ENCODE measurements at regions not wholly inside any gene's neighbourhood (a gene's known extent, or its start where the extent isn't known, plus 50 kb on each side); places are given as distances from the start of the nearest gene placed in this dataset.

DNA sequence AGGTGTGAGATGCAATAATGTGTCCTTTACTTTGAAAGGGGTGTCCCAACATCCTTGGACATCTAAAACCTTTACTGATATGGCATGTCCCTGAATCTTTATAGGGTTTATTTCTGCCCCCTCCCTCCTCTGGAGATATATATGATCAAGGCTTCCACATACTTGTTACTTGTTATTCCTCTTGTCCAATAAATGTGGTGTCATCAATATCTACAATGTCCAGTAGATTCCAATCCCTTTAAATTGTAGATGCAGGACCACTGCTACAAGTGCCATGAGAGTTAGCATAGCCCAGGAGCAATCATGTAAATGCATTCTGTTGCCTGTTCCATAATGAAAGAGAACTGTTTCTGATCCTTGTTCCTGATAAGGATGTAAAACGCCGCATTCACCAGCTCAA is 479.7 kb upstream of the MEIS1 start:
- H3K9me3 ChIP-seq (ENCODE audit: severe bottlenecking), result no peaks in the 10 kb centered on the region
- TF ChIP-seq, protein P1, sequence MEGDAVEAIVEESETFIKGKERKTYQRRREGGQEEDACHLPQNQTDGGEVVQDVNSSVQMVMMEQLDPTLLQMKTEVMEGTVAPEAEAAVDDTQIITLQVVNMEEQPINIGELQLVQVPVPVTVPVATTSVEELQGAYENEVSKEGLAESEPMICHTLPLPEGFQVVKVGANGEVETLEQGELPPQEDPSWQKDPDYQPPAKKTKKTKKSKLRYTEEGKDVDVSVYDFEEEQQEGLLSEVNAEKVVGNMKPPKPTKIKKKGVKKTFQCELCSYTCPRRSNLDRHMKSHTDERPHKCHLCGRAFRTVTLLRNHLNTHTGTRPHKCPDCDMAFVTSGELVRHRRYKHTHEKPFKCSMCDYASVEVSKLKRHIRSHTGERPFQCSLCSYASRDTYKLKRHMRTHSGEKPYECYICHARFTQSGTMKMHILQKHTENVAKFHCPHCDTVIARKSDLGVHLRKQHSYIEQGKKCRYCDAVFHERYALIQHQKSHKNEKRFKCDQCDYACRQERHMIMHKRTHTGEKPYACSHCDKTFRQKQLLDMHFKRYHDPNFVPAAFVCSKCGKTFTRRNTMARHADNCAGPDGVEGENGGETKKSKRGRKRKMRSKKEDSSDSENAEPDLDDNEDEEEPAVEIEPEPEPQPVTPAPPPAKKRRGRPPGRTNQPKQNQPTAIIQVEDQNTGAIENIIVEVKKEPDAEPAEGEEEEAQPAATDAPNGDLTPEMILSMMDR (IDR thresholded peaks at IDR 0.05; ENCODE audit: low read depth, low read length), result no peak
- H3K27me3 ChIP-seq (ENCODE audit: insufficient read depth, low read depth, severe bottlenecking), result peaks cover 88% of the 10 kb centered on the region
- H3K4me3 ChIP-seq (ENCODE audit: low read depth, low read length), result no peak overlapping the region
- no peak for DNase-seq
- no peaks in the 10 kb centered on the region for H3K36me3 ChIP-seq
- no peak overlapping the region for H3K27ac ChIP-seq

GRCh38 chr2:65952966-65953761 is 481.8 kb upstream of the MEIS1 start:
- no peaks in the 10 kb centered on the region for H3K9me3 ChIP-seq (ENCODE audit: severe bottlenecking)
- H3K36me3 ChIP-seq, result no peaks in the 10 kb centered on the region
- TF ChIP-seq, protein P1 (IDR thresholded peaks at IDR 0.05; ENCODE audit: low read depth, low read length), result no peak
- peaks cover 91% of the 10 kb centered on the region for H3K27me3 ChIP-seq (ENCODE audit: insufficient read depth, low read depth, severe bottlenecking)
- no peak overlapping the region for H3K27ac ChIP-seq
- DNase-seq, result no peak
- no peak overlapping the region for H3K4me3 ChIP-seq (ENCODE audit: low read depth, low read length)

DNA sequence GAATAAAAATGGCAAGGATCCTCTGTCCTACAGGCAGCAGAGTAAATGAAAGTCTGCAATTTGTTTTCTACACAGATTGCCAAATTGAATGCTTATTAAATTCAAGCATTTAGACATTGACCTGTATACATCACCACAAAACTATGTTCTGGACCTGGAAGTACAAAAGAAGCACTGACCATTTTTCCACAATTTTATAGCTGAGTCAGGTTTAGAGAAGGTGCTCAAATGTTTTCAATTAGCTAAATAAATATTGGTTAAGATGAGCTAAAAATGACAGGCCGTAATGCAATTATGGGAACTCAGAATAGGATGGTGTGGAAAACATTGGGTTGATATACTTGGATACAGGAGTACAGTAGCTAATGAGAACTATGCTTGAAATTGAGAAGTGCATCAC is 490.7 kb upstream of the MEIS1 start:
- Histone ChIP-seq H3K27me3 (ENCODE audit: insufficient read depth, low read depth, severe bottlenecking) (peaks cover 81% of the 10 kb centered on the region), H3K36me3 (no peaks in the 10 kb centered on the region), H3K9me3 (ENCODE audit: severe bottlenecking) (no peaks in the 10 kb centered on the region), H3K27ac (no peak overlapping the region), H3K4me3 (ENCODE audit: low read depth, low read length) (no peak overlapping the region)
- TF ChIP-seq, protein P1 (IDR thresholded peaks at IDR 0.05; ENCODE audit: low read depth, low read length), result no peak
- DNase-seq, result no peak

GRCh38 chr2:65943099-65943786 is 491.7 kb upstream of the MEIS1 start:
- H3K4me3 ChIP-seq (ENCODE audit: low read depth, low read length), result no peak overlapping the region
- TF ChIP-seq, protein P1 (IDR thresholded peaks at IDR 0.05; ENCODE audit: low read depth, low read length), result no peak
- no peak overlapping the region for H3K27ac ChIP-seq
- H3K27me3 ChIP-seq (ENCODE audit: insufficient read depth, low read depth, severe bottlenecking), result peaks cover 76% of the 10 kb centered on the region
- no peaks in the 10 kb centered on the region for H3K36me3 ChIP-seq
- no peak for DNase-seq
- H3K9me3 ChIP-seq (ENCODE audit: severe bottlenecking), result no peaks in the 10 kb centered on the region

DNA sequence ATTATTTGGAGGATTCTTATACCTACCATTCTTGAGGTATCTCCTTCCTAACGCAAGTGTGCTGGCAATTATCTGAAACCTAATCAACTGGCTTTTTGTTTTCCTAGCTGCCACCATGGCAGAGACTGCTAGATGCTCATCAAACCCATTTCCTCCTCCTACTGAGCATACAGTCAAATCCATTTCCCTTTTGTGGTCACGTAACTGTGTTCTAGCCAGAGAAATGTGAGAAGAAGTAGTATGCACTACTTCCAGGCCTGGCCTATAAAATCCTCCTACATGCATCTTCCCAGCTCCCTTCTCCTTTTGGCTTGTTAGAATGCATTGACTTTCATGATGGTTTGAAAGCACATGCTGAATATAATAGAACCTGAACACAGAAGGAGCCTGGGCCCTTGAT is 494.1 kb upstream of the MEIS1 start:
- TF ChIP-seq, protein P1 (IDR thresholded peaks at IDR 0.05; ENCODE audit: low read depth, low read length), result no peak
- Histone ChIP-seq H3K9me3 (ENCODE audit: severe bottlenecking) (no peaks in the 10 kb centered on the region), H3K4me3 (ENCODE audit: low read depth, low read length) (no peak overlapping the region), H3K36me3 (no peaks in the 10 kb centered on the region), H3K27ac (no peak overlapping the region), H3K27me3 (ENCODE audit: insufficient read depth, low read depth, severe bottlenecking) (peaks cover 76% of the 10 kb centered on the region)
- no peak for DNase-seq

All from WERI-Rb-1 (cell line).